ENCODE measurements at regions not wholly inside any gene's neighbourhood (a gene's known extent, or its start where the extent isn't known, plus 50 kb on each side); places are given as distances from the start of the nearest gene placed in this dataset.

DNA sequence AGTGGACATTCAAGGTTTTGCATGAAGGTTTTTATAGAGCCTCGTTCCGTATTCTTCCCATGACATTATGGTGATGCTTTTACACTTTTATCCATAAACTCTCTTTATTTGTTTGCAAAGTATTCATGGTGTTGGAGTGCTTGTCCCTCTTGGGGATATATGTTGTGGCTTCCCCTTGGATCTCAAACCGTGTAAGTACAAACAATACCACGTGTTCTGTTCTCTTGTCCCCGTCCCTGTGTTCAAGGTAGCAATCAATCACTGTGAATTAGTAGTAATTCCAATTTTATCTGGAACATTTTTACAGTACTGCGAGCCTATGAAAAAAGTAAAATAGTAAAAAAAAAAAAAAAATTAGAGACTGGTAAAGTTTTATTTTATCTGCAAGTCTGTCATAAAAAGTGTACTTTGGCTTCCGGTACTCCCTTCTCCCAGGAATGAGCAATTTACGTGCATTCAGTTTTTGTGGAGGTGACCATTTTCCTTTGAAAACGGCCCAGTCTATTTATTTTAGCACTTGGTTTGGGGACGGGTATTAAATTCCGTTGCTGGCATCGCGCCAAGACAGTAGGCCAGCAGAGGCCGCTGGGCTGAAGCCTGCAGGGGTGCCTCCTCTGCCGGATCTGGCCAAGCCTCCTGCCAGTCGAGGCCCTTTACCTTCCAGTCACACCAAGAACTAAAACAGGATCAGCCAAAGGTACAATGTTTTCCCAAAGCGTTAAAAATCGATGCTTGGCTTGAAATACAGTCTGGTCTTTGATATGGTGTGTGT lies 175.7 kb downstream of the SOCS6 start:
- peak overlapping the region; percentile 4 to 43 (median 39) for H3K4me3 ChIP-seq
- DNase-seq (peak; percentile 89 to 91 (median 90)), ATAC-seq (peak; percentile 99 to 100 (median 99))
- 13% methylated on average over 18 of the region's 18 CpGs for WGBS (ENCODE audit: insufficient coverage, low coverage, low lambda C conversion rate, missing lambda C conversion rate)
- no peaks in the 10 kb centered on the region for H3K36me3 ChIP-seq
- peak overlapping the region in 2 of 3 donors; percentile 16 to 42 for H3K27ac ChIP-seq
- intact Hi-C loops (cut with DNase I) = no loop called here
- peaks cover 0 to 8% (median 0%) of the 10 kb centered on the region in 4 donors for H3K4me1 ChIP-seq
- TF ChIP-seq CTCF (IDR thresholded peaks at IDR 0.05) (peak; percentile 30 to 47 (median 42)), POLR2A (IDR thresholded peaks at IDR 0.05) (no peak)
- no peaks in the 10 kb centered on the region for H3K9me3 ChIP-seq
- no peaks in the 10 kb centered on the region for H3K27me3 ChIP-seq

GRCh38 chr18:70463085-70463484 lies 174.2 kb downstream of the SOCS6 start:
- DNase-seq (no peak), ATAC-seq (no peak)
- TF ChIP-seq POLR2A (IDR thresholded peaks at IDR 0.05) = no peak
- TF ChIP-seq CTCF (IDR thresholded peaks at IDR 0.05) = no peak
- Histone ChIP-seq H3K27me3 (no peaks in the 10 kb centered on the region), H3K4me1 (peaks cover 0 to 8% (median 0%) of the 10 kb centered on the region in 4 donors), H3K36me3 (no peaks in the 10 kb centered on the region), H3K4me3 (no peak overlapping the region), H3K9me3 (no peaks in the 10 kb centered on the region), H3K27ac (no peak overlapping the region)
- WGBS (ENCODE audit: insufficient coverage, low coverage, low lambda C conversion rate, missing lambda C conversion rate) = 80% methylated on average over 4 of the region's 6 CpGs
- intact Hi-C loops (cut with DNase I) = no loop called here

DNA sequence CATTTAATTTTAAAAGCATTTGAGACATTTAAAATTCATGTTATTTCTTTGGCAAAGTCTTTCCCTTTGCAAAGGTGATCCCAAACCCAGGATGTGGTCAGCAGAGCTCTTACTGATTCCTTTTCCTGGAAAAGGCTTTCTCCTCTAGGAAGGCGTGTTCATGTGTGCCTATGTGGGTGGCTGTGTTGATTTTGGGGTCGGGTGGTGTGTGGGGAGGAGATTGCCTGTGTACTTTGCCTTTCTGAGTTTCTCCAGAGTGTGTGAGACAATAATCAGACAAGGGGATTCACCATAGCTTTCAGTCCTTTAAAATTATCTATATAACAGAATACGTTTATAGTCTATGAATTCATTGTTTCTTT lies 173.2 kb downstream of the SOCS6 start:
- no peak overlapping the region for H3K4me3 ChIP-seq
- TF ChIP-seq CTCF (IDR thresholded peaks at IDR 0.05) (no peak), POLR2A (IDR thresholded peaks at IDR 0.05) (no peak)
- ATAC-seq (no peak), DNase-seq (no peak)
- WGBS (ENCODE audit: insufficient coverage, low coverage, low lambda C conversion rate, missing lambda C conversion rate) = 44% methylated on average over 3 of the region's 3 CpGs
- no peaks in the 10 kb centered on the region for H3K9me3 ChIP-seq
- H3K27me3 ChIP-seq = no peaks in the 10 kb centered on the region
- intact Hi-C loops (cut with DNase I) = no loop called here
- H3K36me3 ChIP-seq = no peaks in the 10 kb centered on the region
- peaks cover 0 to 8% (median 0%) of the 10 kb centered on the region in 4 donors for H3K4me1 ChIP-seq
- no peak overlapping the region for H3K27ac ChIP-seq

- no peaks in the 10 kb centered on the region for H3K27me3 ChIP-seq
- no peak for DNase-seq
- WGBS (ENCODE audit: insufficient coverage, low coverage, low lambda C conversion rate, missing lambda C conversion rate) = 87% methylated on average over 5 of the region's 11 CpGs
- no peak overlapping the region for H3K27ac ChIP-seq
- intact Hi-C loops (cut with DNase I) = no loop called here
- no peak overlapping the region for H3K4me3 ChIP-seq
- ATAC-seq = no peak
- TF ChIP-seq CTCF (IDR thresholded peaks at IDR 0.05) (no peak), POLR2A (IDR thresholded peaks at IDR 0.05) (no peak)
- H3K36me3 ChIP-seq = no peaks in the 10 kb centered on the region
- no peaks in the 10 kb centered on the region for H3K9me3 ChIP-seq
- H3K4me1 ChIP-seq = peaks cover 0 to 8% (median 0%) of the 10 kb centered on the region in 4 donors
These were observed 172.7 kb downstream of the SOCS6 start for GRCh38 chr18:70461323-70462077.

Data from right lobe of liver (tissue), 6 donors.